ENCODE measurements at regions not wholly inside any gene's neighbourhood (a gene's known extent, or its start where the extent isn't known, plus 50 kb on each side); places are given as distances from the start of the nearest gene placed in this dataset.

DNA sequence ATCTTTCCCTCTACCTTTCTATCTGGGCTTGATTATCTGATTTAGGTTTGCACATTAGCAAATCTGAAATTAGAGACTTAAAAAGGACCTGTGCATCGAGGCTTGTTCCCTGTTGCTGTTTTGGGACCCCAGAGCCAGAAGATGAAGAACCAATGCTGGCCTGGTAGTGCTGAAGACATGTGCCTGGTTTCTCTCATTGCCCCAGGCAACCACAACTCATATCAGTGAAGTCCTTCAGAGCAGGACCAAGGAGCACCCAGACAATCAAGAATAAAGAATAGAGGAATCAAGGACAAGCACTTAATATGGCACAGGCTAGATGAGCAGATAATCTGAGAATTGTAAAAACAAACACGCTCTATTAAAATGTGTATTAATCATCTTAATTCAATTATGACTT, 362.7 kb downstream of the DMRTA1 start:
- TF ChIP-seq CTCF (conservative IDR thresholded peaks at IDR 0.05; ENCODE audit: low read depth, low read length) = no peak
- no peak for TF ChIP-seq MXI1 (IDR thresholded peaks at IDR 0.05; ENCODE audit: borderline replicate concordance, low read depth, low read length)
- no peak for TF ChIP-seq ELK1 (IDR thresholded peaks at IDR 0.05; ENCODE audit: borderline replicate concordance, low read depth, low read length)
- no peak for TF ChIP-seq CHD1 (IDR thresholded peaks at IDR 0.05; ENCODE audit: low read depth, low read length)
- TF ChIP-seq FOS (IDR thresholded peaks at IDR 0.05; ENCODE audit: low read depth, low read length) = no peak
- TF ChIP-seq MAFK (IDR thresholded peaks at IDR 0.05; ENCODE audit: low read depth, low read length) = no peak

All from IMR-90 (cell line).